A549 (cell line): ENCODE measurements at regions not wholly inside any gene's neighbourhood (a gene's known extent, or its start where the extent isn't known, plus 50 kb on each side); places are given as distances from the start of the nearest gene placed in this dataset.
A peak's percentile ranks its signal among the peaks of the same experiment; 100 is the strongest.

Experiments used
- ATAC-seq, 2 experiments: fragments of 200-7000 bp in 1 of 2; fragments of >200 bp in 1 of 2; cut with Nextera tagmentation in 1 of 2; cut with Tn5 transposase in 1 of 2; 3 replicates each; pipeline versions ENCODE4 v1.8.0 to v1.9.1; 2018 to 2020; ENCODE audit warnings: mild to moderate bottlenecking in 1 of 2, moderate library complexity in 1 of 2
- CTCF ChIA-PET: fragments of 300-600 bp; sonication (Branson Sonifier 250); formaldehyde crosslinking; extraction: SDS; loops from one replicate; lab custom pipeline; 2021; ENCODE audit warnings: antibody characterized with exemption, inconsistent platforms; lab: Yijun Ruan, JAX
- POLR2A ChIA-PET: fragments of 350-600 bp; formaldehyde crosslinking; extraction: SDS; loops from one replicate; lab custom pipeline; 2021; ENCODE audit warnings: antibody characterized with exemption, inconsistent platforms; lab: Yijun Ruan, JAX
- DNase-seq, 2 experiments: peaks; one replicate each; pipeline versions ENCODE4 v3.0.0 to v3.0.0-alpha.2; 2011 to 2016; ENCODE audit warnings: low read depth in 1 of 2, low spot score in 1 of 2
- FAIRE-seq: peaks from 2 replicates; lab custom pipeline; 2011; peaks lifted over from hg19 to GRCh38; lab: Jason Lieb, UNC
- H3K27ac ChIP-seq, 2 experiments: fragments of >200 bp; sonication (Bioruptor Twin); formaldehyde crosslinking; 3 replicates each; pipeline ENCODE4 v1.5.1; 2016 to 2017
- H3K4me1 ChIP-seq: fragments of >200 bp; sonication (Bioruptor Twin); formaldehyde crosslinking; 3 replicates; pipeline ENCODE4 v1.6.1; 2016
- H3K4me2 ChIP-seq: fragments of >200 bp; sonication (Bioruptor Twin); formaldehyde crosslinking; 3 replicates; pipeline ENCODE4 v1.6.1; 2016
- H3K4me3 ChIP-seq: fragments of >200 bp; sonication (Bioruptor Twin); formaldehyde crosslinking; 3 replicates; pipeline ENCODE4 v1.5.1; 2016
- H3K9me3 ChIP-seq: fragments of >200 bp; sonication (Bioruptor Twin); formaldehyde crosslinking; 3 replicates; pipeline ENCODE4 v1.6.1; 2016
- BHLHE40 ChIP-seq: IDR thresholded peaks from 2 replicates; pipeline ENCODE4 v1.6.1; 2012; ENCODE audit warnings: low read depth, low read length, inconsistent platforms
- EP300 ChIP-seq, 2 experiments: fragments of >200 bp; sonication (Bioruptor Twin); formaldehyde crosslinking; IDR thresholded peaks; 2 replicates in 1 of 2; 3 replicates in 1 of 2; pipeline ENCODE4 v1.6.1; 2016 to 2017
- FOSL2 ChIP-seq, 2 experiments: fragments of 450-650 bp in 1 of 2; fragments of >200 bp in 1 of 2; sonication (Bioruptor Twin) in 1 of 2; formaldehyde crosslinking; IDR thresholded peaks; 2 replicates each; pipeline versions ENCODE4 v1.5.0 to v1.6.1; 2016 to 2020; ENCODE audit warnings: mild to moderate bottlenecking in 1 of 2, moderate library complexity in 1 of 2
- GATA3 ChIP-seq: IDR thresholded peaks from 2 replicates; pipeline ENCODE4 v1.6.1; 2012; ENCODE audit warnings: borderline replicate concordance
- HOXA7 ChIP-seq: fragments of 250-450 bp; sonication (Bioruptor Pico); IDR thresholded peaks from 2 replicates; pipeline ENCODE4 v1.5.0; 2020; ENCODE audit warnings: mild to moderate bottlenecking, moderate library complexity
- HOXB13 ChIP-seq: fragments of 250-450 bp; sonication (Bioruptor Pico); IDR thresholded peaks from 2 replicates; pipeline ENCODE4 v1.5.0; 2020; ENCODE audit warnings: low read depth, mild to moderate bottlenecking, moderate library complexity
- JUNB ChIP-seq: fragments of >200 bp; sonication (Bioruptor Twin); formaldehyde crosslinking; IDR thresholded peaks from 2 replicates; pipeline ENCODE4 v1.6.1; 2016
- KDM1A ChIP-seq: fragments of 200-600 bp; sonication (generic); IDR thresholded peaks from 2 replicates; pipeline ENCODE4 v1.6.1; 2016; ENCODE audit warnings: low read depth, mild to moderate bottlenecking
- MAZ ChIP-seq: fragments of 150-350 bp; IDR thresholded peaks from 2 replicates; pipeline ENCODE4 v1.6.1; 2014; ENCODE audit warnings: antibody characterized with exemption, low read depth, low read length, borderline replicate concordance
- NR3C1 ChIP-seq: fragments of >200 bp; sonication (Bioruptor Twin); formaldehyde crosslinking; IDR thresholded peaks from 3 replicates; pipeline ENCODE4 v1.6.1; 2017
- POLR2A ChIP-seq: IDR thresholded peaks from 2 replicates; pipeline ENCODE4 v1.6.1; 2012; ENCODE audit warnings: mild to moderate bottlenecking, low read length
- RAD21 ChIP-seq, 2 experiments: fragments of >200 bp in 1 of 2; sonication (Bioruptor Twin) in 1 of 2; formaldehyde crosslinking in 1 of 2; IDR thresholded peaks in 1 of 2; conservative IDR thresholded peaks in 1 of 2; 2 replicates in 1 of 2; 3 replicates in 1 of 2; pipeline ENCODE4 v1.6.1; 2012 to 2018; ENCODE audit warnings: inconsistent platforms in 1 of 2
- RARB ChIP-seq: fragments of 250-450 bp; sonication (Bioruptor Pico); IDR thresholded peaks from 2 replicates; pipeline ENCODE4 v1.8.0; 2021; ENCODE audit warnings: mild to moderate bottlenecking, moderate library complexity
- RCOR1 ChIP-seq: fragments of 150-350 bp; IDR thresholded peaks from 2 replicates; pipeline ENCODE4 v1.6.1; 2014; ENCODE audit warnings: antibody characterized with exemption, low read length, low read depth
- SMC3 ChIP-seq: fragments of >200 bp; sonication (Bioruptor Twin); formaldehyde crosslinking; IDR thresholded peaks from 3 replicates; pipeline ENCODE4 v1.6.1; 2018; ENCODE audit warnings: inconsistent platforms
- TFCP2L1 ChIP-seq: fragments of 250-450 bp; sonication (Bioruptor Pico); IDR thresholded peaks from 2 replicates; pipeline ENCODE4 v1.5.0; 2021; ENCODE audit warnings: mild to moderate bottlenecking
- WGBS: methylation state at CpG from one replicate; pipeline ENCODE4 v1.1.6; 2017; ENCODE audit errors: missing lambda C conversion rate; 5-methylcytosine and 5-hydroxymethylcytosine counted together
- TF ChIP-seq, protein P1 (sequence below): IDR thresholded peaks from 2 replicates; pipeline ENCODE4 v1.6.1; 2012; ENCODE audit warnings: low read depth, borderline replicate concordance
- TF ChIP-seq, protein P2 (sequence below): fragments of >200 bp; sonication (Bioruptor Twin); formaldehyde crosslinking; IDR thresholded peaks from 3 replicates; pipeline ENCODE4 v1.5.1; 2016
- TF ChIP-seq, protein P3 (sequence below): IDR thresholded peaks from 2 replicates; pipeline ENCODE4 v1.6.1; 2012
- TF ChIP-seq, protein P4 (sequence below): fragments of 200-600 bp; sonication (generic); IDR thresholded peaks from 2 replicates; pipeline ENCODE4 v1.6.1; 2016; ENCODE audit warnings: antibody characterized with exemption, mild to moderate bottlenecking, moderate library complexity
- TF ChIP-seq, protein P5 (sequence below): fragments of 250-450 bp; sonication (Bioruptor Pico); IDR thresholded peaks from 2 replicates; pipeline ENCODE4 v1.5.0; 2021; ENCODE audit warnings: mild to moderate bottlenecking, moderate library complexity, borderline replicate concordance

DNA sequence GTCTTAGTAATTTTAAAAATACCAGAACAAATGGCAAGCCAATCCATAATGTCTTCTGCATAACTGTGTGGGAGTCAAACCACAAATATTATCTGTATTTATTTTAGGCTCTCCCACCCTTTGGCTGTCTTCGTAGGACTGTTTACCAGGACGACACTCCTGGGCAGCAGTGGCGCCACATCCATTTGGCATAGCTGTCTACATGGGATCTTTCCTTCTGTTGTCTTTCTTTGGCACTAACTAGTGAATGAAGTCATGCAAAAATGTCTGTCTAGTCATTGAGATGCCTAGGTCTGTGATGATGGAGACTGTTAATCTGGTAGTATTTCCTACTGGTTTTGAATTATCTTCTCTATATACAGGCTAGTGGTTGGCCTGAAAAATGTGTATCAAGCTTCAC, 54.0 kb upstream of the CHMP2B start:
- DNase-seq (no peak), ATAC-seq (no peak)
- no peak overlapping the region for H3K4me2 ChIP-seq
- 0 out of 3 replicates have a peak, but pooled peaks cover 2% of the 10 kb centered on the region for H3K4me1 ChIP-seq
- H3K4me3 ChIP-seq: no peak overlapping the region
- H3K9me3 ChIP-seq: no peaks in the 10 kb centered on the region
- no peak for TF ChIP-seq BHLHE40
- TF ChIP-seq HOXB13: no peak
- TF ChIP-seq RARB (CRISPR knock-in tag): no peak
- TF ChIP-seq KDM1A: no peak
- TF ChIP-seq, all 56 proteins: peak for 0
- no peak overlapping the region for H3K27ac ChIP-seq
- WGBS: 80% methylated on average over 3 of the region's 3 CpGs
- ChIA-PET CTCF (no interaction called here), POLR2A (no interaction called here)
- no peak for FAIRE-seq

DNA sequence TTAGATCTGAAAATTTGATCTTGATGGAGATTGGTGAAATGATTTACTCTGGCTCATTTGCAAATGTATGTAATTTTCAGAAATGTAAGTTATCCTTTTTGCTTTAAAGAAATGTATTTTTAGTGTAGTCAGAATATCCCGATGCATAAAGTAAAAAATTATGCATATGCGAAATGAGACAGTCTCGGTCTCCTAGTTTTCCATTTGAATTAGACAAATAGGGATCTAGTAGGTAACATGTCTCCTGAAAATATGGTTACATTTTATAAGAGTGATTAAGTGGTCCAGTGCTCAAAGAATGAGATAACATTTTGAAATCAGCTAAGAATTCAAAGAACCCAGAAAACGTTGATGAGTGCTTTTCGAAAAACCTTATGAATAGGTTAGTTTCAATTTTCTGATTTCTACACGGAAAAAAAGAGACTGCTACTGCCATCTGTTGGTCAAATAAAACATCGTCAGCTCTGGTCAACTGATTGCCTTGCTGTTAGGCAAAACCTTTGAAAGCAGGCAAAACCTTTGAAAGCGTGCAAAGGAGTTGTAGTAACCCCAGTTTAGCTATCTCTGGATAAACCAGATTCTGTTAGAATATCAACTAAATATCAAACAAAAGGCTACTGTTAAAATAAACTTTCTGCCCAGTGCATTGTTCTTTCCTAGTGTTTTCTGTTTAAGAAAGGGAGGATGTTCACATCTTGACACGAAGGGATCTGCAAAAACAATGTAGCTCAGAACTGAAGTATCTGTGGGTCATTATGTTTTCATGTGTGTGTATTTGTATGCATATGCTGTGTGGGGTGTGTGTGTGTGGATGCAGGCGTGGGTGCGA, 59.3 kb upstream of the CHMP2B start:
- H3K4me1 ChIP-seq: peaks cover 3% of the 10 kb centered on the region; the same call in 1 of the 3 replicates
- TF ChIP-seq MAZ (no peak), RAD21 (conservative IDR thresholded peaks at IDR 0.05 in 1 of 2, IDR thresholded peaks at IDR 0.05 in 1 of 2) (peak; percentile 73 to 78), POLR2A (no peak), SMC3 (peak; percentile 72), BHLHE40 (no peak), JUNB (no peak), GATA3 (no peak), HOXA7 (CRISPR knock-in tag) (no peak), NR3C1 (no peak), FOSL2 (IDR thresholded peaks at IDR 0.05) (no peak), FOSL2 (CRISPR knock-in tag; IDR thresholded peaks at IDR 0.05) (no peak), RCOR1 (no peak), EP300 (IDR thresholded peaks at IDR 0.05) (no peak), TFCP2L1 (CRISPR knock-in tag) (no peak)
- TF ChIP-seq, protein P1, sequence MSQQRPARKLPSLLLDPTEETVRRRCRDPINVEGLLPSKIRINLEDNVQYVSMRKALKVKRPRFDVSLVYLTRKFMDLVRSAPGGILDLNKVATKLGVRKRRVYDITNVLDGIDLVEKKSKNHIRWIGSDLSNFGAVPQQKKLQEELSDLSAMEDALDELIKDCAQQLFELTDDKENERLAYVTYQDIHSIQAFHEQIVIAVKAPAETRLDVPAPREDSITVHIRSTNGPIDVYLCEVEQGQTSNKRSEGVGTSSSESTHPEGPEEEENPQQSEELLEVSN: no peak
- TF ChIP-seq, protein P2, sequence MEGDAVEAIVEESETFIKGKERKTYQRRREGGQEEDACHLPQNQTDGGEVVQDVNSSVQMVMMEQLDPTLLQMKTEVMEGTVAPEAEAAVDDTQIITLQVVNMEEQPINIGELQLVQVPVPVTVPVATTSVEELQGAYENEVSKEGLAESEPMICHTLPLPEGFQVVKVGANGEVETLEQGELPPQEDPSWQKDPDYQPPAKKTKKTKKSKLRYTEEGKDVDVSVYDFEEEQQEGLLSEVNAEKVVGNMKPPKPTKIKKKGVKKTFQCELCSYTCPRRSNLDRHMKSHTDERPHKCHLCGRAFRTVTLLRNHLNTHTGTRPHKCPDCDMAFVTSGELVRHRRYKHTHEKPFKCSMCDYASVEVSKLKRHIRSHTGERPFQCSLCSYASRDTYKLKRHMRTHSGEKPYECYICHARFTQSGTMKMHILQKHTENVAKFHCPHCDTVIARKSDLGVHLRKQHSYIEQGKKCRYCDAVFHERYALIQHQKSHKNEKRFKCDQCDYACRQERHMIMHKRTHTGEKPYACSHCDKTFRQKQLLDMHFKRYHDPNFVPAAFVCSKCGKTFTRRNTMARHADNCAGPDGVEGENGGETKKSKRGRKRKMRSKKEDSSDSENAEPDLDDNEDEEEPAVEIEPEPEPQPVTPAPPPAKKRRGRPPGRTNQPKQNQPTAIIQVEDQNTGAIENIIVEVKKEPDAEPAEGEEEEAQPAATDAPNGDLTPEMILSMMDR: peak; percentile 78
- TF ChIP-seq, protein P3, sequence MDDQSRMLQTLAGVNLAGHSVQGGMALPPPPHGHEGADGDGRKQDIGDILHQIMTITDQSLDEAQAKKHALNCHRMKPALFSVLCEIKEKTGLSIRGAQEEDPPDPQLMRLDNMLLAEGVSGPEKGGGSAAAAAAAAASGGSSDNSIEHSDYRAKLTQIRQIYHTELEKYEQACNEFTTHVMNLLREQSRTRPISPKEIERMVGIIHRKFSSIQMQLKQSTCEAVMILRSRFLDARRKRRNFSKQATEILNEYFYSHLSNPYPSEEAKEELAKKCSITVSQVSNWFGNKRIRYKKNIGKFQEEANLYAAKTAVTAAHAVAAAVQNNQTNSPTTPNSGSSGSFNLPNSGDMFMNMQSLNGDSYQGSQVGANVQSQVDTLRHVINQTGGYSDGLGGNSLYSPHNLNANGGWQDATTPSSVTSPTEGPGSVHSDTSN: no peak
- TF ChIP-seq, protein P4, sequence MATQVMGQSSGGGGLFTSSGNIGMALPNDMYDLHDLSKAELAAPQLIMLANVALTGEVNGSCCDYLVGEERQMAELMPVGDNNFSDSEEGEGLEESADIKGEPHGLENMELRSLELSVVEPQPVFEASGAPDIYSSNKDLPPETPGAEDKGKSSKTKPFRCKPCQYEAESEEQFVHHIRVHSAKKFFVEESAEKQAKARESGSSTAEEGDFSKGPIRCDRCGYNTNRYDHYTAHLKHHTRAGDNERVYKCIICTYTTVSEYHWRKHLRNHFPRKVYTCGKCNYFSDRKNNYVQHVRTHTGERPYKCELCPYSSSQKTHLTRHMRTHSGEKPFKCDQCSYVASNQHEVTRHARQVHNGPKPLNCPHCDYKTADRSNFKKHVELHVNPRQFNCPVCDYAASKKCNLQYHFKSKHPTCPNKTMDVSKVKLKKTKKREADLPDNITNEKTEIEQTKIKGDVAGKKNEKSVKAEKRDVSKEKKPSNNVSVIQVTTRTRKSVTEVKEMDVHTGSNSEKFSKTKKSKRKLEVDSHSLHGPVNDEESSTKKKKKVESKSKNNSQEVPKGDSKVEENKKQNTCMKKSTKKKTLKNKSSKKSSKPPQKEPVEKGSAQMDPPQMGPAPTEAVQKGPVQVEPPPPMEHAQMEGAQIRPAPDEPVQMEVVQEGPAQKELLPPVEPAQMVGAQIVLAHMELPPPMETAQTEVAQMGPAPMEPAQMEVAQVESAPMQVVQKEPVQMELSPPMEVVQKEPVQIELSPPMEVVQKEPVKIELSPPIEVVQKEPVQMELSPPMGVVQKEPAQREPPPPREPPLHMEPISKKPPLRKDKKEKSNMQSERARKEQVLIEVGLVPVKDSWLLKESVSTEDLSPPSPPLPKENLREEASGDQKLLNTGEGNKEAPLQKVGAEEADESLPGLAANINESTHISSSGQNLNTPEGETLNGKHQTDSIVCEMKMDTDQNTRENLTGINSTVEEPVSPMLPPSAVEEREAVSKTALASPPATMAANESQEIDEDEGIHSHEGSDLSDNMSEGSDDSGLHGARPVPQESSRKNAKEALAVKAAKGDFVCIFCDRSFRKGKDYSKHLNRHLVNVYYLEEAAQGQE: no peak
- TF ChIP-seq, protein P5, sequence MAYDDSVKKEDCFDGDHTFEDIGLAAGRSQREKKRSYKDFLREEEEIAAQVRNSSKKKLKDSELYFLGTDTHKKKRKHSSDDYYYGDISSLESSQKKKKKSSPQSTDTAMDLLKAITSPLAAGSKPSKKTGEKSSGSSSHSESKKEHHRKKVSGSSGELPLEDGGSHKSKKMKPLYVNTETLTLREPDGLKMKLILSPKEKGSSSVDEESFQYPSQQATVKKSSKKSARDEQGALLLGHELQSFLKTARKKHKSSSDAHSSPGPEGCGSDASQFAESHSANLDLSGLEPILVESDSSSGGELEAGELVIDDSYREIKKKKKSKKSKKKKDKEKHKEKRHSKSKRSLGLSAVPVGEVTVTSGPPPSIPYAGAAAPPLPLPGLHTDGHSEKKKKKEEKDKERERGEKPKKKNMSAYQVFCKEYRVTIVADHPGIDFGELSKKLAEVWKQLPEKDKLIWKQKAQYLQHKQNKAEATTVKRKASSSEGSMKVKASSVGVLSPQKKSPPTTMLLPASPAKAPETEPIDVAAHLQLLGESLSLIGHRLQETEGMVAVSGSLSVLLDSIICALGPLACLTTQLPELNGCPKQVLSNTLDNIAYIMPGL: no peak
- ChIA-PET POLR2A (no interaction called here), CTCF (interaction anchor here (0.6 to 4.1 kb wide), 28 partner anchors 8 to 952 kb away, joined by 3 to 25 read pairs (median 4); no protein-coding TSS in a partner anchor)
- peak overlapping the region; percentile 39 to 58; a peak in 4 of 6 replicates for H3K27ac ChIP-seq
- DNase-seq (peak; percentile 2 to 65), FAIRE-seq (peak; percentile 96), ATAC-seq (peak; percentile 74 to 83; a peak in 5 of 6 replicates)
- H3K9me3 ChIP-seq: no peaks in the 10 kb centered on the region; the same call in 2 of the 3 replicates
- H3K4me2 ChIP-seq: peak overlapping the region; percentile 77
- H3K4me3 ChIP-seq: peak overlapping the region; percentile 35
- 39% methylated on average over 11 of the region's 11 CpGs for WGBS
